ENCODE measurements at regions not wholly inside any gene's neighbourhood (a gene's known extent, or its start where the extent isn't known, plus 50 kb on each side); places are given as distances from the start of the nearest gene placed in this dataset.

- no peak for TF ChIP-seq SP2 (IDR thresholded peaks at IDR 0.05; ENCODE audit: low read length)
- no peak for TF ChIP-seq JUN (IDR thresholded peaks at IDR 0.05; ENCODE audit: low read depth, low read length)
- TF ChIP-seq EGR1 (IDR thresholded peaks at IDR 0.05; ENCODE audit: borderline replicate concordance, low read depth, low read length): no peak
- no peak for TF ChIP-seq POLR2AphosphoS5 (IDR thresholded peaks at IDR 0.05; ENCODE audit: low read depth, low read length)
- TF ChIP-seq TAF1 (IDR thresholded peaks at IDR 0.05; ENCODE audit: low read depth, low read length): no peak
- TF ChIP-seq SIX5 (IDR thresholded peaks at IDR 0.05; ENCODE audit: low read depth, low read length): no peak
- TF ChIP-seq MAFK (IDR thresholded peaks at IDR 0.05; ENCODE audit: low read depth, low read length): no peak
- TF ChIP-seq EZH2 (IDR thresholded peaks at IDR 0.05; ENCODE audit: low read depth, low read length, severe bottlenecking): no peak
Observed at GRCh38 chr11:77525455-77526091, 51.7 kb upstream of the PAK1 start (continued).

Measured in H1 (cell line).